PC-3 (cell line): ENCODE measurements at regions not wholly inside any gene's neighbourhood (a gene's known extent, or its start where the extent isn't known, plus 50 kb on each side); places are given as distances from the start of the nearest gene placed in this dataset.
"Not testable (repeated sequence)": the region's sequence is repeated elsewhere in the genome, so short reads cannot be mapped to it uniquely, and the experiment has no call there.

ENCODE experiments used
- EZH2 ChIP-seq: fragments of 300-600 bp; sonication (generic); IDR thresholded peaks from one replicate; pipeline ENCODE4 v1.6.1; 2017; ENCODE audit warnings: antibody characterized with exemption, mild to moderate bottlenecking, low read length; ENCODE audit not compliant: unreplicated experiment
- TF ChIP-seq, protein P1 (sequence below): fragments of 300-600 bp; sonication (generic); conservative IDR thresholded peaks from 2 replicates; pipeline ENCODE4 v1.5.1; 2017; ENCODE audit warnings: antibody characterized with exemption, low read depth, mild to moderate bottlenecking, low read length

DNA sequence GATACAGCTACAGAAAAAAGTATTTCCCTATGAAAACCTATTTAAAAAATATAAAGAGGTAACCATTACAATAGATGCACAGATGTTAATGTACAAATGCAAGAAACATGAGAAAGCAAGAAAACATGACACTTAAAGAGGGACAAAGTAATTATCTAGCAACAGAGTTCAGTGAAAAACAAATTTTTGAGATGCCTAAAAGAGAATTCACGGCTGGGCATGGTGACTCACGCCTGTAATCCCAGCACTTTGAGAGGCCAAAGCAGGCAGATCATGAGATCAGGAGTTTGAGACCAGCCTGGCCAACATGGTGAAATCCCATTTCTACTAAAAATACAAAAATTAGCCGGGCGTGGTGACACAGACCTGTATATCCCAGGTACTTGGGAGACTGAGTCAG is 175.0 kb upstream of the ZSWIM2 start:
- TF ChIP-seq, protein P1, sequence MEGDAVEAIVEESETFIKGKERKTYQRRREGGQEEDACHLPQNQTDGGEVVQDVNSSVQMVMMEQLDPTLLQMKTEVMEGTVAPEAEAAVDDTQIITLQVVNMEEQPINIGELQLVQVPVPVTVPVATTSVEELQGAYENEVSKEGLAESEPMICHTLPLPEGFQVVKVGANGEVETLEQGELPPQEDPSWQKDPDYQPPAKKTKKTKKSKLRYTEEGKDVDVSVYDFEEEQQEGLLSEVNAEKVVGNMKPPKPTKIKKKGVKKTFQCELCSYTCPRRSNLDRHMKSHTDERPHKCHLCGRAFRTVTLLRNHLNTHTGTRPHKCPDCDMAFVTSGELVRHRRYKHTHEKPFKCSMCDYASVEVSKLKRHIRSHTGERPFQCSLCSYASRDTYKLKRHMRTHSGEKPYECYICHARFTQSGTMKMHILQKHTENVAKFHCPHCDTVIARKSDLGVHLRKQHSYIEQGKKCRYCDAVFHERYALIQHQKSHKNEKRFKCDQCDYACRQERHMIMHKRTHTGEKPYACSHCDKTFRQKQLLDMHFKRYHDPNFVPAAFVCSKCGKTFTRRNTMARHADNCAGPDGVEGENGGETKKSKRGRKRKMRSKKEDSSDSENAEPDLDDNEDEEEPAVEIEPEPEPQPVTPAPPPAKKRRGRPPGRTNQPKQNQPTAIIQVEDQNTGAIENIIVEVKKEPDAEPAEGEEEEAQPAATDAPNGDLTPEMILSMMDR, result not testable (repeated sequence)
- TF ChIP-seq EZH2, result not testable (repeated sequence)
